ENCODE measurements at regions not wholly inside any gene's neighbourhood (a gene's known extent, or its start where the extent isn't known, plus 50 kb on each side); places are given as distances from the start of the nearest gene placed in this dataset.
"Not testable (repeated sequence)": the region's sequence is repeated elsewhere in the genome, so short reads cannot be mapped to it uniquely, and the experiment has no call there.

DNA sequence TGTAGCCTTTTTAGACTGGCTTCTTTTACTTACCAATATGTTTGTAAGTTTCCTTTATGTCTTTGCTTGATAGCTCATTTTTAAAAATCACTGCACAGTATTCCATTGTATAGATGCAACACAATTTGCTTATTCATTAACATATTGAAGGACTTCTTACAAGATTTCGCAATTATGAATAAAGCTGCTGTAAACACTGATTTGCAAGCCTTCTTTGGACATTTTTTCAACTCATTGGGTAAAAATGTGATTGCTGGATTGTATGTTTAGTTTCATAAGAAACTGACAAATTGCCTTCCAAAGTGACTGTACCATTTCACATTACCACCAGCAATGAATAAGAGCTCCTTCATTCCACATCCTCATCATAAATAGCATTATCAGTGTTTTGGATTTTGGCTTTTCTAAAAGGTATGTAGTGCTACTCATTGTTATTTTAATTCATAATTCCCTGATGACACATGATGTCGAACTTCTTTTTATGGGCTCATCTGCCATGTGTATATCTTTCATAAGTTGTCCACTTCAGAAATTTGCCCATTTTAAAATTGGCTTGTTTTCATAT, 80.7 kb downstream of the TFAP2B start:
- no peak for DNase-seq

DNA sequence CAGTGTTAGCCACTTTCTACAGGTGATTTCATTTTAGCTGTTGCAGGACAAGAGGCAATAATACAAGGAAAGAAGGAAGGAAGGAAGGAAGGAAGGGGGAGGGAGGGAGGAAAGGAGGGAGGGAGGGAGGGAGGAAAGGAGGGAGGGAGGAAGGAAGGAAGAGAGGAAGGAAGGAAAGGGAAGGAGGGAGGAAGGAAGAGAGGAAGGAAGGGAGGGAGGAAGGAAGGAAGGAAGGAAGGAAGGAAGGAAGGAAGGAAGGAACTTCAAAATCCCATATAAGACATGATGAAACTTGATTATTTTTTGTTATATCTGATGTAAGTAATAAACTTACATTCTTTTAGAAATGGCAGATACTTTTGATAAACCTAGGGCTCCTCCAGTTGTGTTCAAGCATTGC, 83.6 kb downstream of the TFAP2B start:
- DNase-seq: no peak

DNA sequence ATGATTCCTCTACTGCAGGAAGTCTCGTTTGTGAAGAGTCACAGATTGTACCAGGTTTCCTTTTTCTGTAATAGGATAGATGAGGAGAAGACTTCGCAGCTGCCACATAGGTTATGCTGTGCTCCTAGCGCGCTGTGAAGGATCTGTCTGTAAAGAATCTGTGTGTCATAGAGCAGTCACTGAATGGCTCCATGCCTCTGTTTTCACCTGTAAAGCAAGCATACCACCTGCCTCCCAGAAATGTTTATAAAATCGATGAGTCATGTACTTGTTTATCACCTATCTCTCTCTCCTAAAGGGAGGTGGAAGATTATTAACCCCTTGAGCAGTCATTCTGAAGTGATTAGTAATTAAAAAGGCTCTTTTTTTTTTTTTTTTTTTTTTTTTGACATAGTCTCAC, 86.6 kb downstream of the TFAP2B start:
- DNase-seq: no peak

DNA sequence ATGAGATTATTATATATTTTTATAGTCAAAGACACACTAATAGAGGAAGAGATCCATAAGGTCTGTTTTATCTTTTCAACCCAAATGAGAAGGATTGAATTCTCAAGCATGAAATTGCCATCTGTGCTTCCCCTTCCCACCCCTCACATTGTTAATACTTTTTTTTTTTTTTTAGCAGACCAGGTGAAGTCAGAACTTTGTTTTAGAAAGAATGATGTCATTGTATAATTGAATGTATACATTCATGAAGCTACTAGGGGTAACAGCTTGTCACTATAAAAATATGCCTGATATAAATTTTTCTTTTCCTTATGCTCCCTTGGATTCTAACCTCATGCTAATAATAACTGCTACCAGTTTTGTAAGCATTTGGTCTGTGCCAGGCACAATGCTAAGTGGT, 88.9 kb downstream of the TFAP2B start:
- DNase-seq: no peak

DNA sequence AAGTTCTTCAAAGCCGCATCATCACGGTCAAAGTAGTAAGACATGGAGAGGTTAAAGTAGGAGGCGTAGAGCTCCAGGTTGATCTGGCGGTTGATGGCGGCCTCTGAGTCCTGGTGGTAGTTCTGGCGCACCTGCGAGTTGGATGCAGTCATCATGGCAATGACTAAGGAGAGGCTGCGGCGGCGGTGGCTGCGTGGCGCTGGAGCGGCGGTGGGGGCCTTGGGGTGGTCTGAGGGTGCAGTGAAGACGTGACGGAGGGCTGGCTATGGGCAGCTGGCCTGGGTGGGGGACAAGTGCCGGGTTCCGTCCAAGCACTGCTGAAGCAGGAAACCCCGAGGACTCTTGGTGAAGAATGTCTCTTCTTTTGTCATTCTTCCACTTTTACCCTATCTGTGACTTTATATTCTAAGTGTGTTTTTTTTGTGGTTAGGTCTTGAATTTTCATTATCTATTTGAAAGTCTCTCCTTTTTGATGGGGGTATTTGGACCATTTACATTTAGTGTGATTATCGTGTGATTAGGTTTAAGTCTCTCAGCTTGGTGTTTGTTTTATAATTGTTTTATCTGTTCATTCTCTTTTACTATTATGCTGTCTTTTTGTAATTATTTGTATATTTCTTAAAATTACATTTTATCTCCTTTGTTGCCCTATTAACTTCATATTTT, 94.6 kb downstream of the TFAP2B start:
- no peak for DNase-seq

DNA sequence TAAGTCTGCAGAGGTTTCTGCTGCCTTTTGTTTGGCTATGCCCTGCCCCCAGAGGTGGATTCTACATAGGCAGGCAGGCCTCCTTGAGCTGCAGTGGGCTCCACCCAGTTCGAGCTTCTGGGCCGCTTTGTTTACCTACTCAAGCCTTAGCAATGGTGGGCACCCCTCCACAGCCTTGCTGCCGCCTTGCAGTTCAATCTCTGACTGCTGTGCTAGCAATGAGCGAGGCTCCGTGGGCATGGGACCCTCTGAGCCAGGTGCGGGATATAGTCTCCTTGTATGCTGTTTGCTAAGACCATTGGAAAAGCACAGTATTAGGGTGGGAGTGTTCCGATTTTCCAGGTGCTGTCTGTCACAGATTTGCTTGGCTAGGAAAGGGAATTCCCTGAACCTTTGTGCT, 102.7 kb downstream of the TFAP2B start:
- not testable (repeated sequence) for DNase-seq

DNA sequence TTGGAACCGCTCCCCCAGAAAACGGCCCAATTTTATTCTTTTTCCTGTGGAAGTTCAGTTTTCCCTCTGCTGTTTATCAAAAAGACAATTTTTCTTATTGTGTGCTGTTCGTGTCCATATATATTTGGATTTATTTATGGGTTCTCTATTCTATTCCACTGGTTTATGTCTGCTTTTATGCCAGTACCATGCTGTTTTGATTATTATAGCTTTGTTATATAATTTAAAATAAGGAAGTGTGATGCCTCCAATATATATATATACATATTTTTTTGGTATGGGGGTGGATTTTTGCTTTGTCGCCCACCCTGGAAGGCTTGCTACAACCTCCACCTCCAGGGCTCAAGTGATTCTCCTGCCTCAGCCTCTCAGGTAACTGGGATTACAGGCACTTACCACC, 103.3 kb downstream of the TFAP2B start:
- no peak for DNase-seq

DNA sequence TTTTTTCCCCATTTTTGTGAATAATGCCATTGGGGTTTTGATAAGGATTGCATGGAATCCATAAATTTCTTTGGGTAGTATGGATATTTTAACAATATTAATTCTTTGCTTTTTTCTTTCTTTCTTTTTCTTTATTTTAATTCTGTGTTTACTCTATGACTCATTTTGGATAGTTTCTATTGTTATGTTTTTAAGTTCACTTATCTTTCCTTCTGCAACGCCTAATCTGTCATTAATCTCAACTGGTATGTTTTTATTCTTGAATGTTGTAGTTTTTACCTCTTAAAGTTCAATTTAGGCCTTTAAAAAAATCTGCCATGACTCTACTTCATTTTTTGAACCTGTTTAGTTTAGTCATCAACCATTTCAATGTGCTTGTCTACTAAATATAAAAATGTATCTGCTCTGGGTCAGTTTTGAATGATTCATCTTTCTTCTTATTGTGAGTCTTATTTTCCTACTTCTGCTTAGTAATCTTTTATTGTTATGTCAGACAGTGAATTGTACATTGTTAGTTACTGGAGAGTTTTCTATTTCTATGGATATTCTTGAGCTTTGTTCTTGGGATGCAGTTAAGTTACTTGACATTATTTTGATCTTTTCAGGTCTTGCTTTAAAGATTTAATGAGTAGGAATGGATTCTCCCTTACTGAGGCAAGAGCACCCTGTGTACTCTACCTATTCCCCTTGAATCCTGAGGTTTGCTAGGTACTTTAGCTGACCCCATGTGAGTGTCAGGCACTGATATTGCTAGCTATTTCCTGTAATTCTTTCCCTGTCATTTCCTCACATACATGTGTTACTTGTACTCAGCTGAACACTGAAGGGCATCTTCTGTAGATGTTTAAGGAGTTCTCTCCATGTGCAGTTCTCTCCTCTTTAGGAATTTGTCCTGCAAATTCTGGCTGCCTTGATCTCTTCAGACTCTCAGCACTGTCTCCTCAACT, 104.2 kb downstream of the TFAP2B start:
- no peak for DNase-seq

DNA sequence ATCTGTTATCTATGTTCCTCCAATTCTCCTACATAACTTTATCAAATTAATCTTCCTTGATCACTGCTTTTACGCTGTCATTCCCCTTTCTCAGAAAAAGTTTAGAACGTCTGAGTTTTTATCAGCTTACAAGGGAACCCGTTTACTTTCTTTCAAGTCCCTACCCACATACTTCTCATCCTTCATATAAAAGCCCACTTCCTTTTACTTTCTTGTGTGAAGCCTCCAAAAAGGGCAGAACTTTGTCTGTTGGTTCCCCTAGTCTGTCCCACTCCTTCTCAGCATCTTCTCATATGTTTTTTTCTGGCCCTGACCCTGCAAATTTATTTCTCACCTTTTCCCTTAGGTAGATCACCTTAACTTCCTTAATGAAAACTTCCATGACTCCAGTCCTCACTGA, 106.1 kb downstream of the TFAP2B start:
- no peak for DNase-seq

DNA sequence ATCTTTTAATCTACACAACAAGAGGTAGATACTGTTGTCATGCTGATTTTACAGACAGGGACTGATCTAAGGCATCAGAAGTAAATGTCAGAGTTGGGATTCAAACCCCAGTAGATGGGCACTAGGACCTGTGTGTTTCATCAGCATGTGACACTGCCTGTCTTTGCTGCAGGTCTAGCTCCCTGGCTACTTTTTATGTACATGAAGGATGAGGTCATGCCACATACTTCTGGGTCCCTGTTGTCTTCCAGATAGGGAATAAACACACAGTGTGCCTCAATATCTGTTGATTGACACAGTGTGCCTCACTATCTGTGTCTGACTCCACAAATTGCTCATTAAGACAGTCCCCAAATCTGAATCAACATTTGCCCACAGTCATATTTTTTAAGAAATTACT, 106.9 kb downstream of the TFAP2B start:
- DNase-seq: no peak

DNA sequence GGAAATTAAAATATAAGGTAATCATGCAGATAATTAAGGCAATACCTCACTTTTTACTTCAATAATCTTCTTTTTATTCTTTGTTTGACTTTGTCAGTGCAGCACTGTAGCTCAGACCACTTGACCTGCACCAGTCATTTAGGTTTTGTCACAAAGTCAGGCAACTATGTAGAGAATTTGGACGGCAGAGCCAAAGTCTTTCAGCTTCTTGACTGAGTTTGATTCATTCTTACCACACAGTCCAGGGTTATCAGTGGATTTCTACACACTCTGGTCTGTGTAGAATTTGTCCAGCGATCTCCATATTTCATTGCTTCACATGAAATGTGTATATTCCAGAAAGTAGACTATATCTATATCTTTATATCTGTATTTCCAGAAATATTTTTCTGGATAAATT, 107.3 kb downstream of the TFAP2B start:
- no peak for DNase-seq

DNA sequence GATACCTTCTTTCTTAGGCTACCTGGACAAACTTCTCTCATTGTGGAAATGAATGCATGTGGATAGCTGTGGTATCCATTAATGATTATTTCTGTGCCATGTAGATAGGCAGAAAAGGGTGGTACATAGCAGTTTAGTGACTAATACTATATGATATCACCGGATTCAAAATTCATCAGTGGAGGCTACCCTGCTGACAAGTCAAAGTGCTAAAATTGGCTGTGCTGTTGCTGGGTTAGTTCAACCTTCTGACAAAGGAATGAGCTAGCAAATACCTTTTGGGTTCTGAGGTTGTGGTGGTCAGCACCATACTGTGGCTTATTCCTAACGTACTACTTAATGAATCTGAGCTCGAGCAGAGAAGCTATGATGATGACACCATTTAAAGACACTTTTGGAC, 109.1 kb downstream of the TFAP2B start:
- DNase-seq: no peak

DNA sequence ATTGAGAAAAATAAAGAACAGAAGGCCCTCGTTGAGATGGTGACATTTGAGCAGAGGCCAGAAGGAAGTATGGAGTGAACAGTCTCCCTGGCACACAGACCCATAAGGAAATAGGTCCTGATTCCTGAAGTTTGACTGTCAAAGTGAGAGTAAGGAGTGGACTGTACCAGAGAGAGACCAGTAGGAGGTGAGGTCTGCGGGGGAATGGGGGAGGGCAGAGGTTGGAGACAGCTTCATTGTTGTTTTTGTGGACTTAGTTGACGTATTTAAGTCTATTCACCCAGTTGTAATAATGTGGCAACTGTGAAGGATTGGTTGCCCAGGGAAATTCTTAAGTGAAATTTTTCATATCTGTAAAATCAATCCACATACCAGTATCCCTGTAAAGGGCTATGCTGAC, 110.7 kb downstream of the TFAP2B start:
- no peak for DNase-seq

DNA sequence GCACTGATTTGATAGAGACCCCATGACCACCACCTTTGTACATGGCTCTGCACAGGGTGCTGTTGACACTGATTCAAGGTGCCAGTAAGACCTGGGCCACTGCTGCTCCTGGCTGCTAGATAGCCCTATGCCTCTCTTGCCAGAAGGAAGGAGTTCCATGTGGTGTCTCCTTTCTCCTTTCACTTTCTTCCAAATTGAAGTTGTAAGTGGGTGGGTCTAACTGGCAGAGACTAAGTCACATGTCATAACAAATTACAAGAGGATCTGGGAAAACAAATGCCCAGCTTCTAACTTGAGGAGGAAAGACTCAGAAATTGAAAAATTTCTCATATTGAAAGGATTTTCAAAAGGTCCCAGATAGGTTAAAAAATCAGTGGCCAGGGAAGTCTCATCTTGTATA, 116.8 kb downstream of the TFAP2B start:
- DNase-seq: no peak

DNA sequence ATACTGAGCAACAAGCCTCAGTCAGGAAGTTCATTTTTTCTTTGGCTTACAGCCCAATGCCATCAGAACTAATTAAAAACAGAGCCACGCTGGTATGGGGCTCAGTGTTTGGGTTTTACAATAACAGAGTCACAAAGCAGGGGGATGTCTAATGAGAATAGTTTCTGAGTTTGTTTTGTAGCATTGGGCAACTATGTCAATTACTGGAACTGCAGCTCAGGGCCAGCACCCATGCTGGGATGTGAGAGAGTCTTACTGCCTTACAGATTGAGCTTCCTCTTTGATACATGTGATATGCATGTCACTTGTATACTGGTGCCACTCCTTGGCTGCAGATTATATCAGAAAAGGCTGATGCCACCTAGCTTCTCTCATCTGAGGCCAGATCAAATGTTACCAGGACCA, 117.6 kb downstream of the TFAP2B start:
- DNase-seq: no peak

DNA sequence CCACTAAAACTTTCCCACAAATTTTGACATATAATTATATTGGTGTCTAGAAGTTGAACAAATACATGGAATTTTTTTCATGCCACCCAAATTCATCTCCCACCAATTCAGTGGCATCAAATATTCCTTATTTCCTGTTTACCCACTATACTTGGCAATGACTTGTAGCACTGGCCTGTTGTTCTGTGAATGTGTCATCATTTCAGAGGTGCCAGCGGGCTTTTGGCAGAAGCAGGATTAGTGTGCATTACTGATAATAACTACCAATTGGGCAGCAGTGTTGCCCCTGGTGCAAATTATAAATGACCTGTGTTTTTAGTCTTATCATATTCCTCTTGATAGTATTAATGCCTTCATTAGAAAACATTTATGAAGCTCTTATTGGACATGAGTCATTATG, 121.3 kb downstream of the TFAP2B start:
- no peak for DNase-seq

DNA sequence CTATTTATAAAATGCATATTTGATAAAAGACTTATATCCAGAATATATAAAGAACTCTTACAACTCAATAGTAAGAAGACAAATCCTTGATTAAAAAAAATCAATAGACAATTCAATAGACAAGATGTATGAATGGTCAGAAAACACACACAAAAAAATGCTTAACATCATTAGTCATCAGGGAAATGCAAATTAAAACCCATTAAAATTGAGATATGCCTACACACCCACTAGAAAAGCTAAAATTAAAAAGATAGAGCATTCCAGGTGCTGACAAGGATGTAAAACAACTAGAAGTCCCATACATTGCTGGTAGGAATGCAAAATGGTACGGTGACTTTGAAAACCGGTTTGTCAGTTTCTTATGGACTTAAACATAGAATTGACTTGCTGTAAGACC, 127.1 kb downstream of the TFAP2B start:
- DNase-seq: no peak

DNA sequence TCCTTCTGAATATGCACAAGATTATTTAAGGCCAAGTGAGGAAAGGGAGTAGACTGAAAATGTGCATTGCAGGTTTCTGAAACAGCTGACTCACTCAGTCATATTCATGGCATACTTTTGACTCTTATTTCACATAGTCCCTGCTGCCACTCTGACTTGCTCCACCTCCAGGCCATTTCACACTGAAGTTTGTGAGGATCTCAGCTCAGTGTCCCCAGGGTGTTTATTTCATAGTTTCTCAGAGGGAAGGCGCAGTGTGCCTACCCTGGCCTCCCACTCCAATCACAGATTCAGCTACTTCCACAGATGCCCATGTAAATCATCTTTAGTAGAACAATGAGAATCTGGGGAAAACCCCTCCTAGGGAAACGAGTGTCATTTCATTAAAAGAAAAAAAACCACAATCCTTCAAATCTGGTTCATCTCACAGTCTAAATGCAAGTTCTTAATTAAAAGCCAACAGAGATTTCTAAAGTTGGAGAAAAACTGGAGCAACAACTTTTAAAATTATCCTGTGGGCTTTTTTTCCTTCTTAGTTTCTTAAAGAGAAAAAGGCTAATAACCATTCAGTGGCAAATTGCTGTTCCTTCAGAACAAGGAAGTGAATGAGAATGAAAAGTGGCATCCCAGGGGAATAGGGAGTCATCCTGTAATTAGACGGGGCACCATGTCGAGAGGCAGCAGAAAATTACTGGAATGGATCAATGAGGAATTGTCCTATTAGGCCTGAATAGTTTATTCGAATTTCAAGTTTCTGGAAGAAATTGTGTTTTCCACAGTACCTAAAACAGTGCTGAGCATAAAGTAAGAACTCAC, 133.6 kb downstream of the TFAP2B start:
- DNase-seq: no peak

DNA sequence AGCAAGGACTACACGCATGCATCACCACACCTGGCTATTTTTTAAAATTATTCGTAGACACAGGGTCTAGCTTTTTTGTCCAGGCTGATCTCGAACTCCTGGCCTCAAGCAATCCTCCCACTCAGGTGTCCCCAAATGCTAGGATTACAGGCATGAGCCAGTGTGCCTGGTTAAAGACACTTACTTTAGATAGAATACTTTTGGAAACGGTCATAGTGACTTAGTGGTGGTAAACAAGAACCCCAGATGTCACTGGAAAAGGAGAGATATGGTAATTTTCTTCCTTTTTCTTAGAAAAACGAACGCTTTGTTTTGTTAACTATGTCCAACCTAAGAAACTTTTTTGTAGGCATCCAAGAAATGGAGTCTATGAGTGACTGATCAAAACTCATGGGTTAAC, 137.3 kb downstream of the TFAP2B start:
- no peak for DNase-seq

DNA sequence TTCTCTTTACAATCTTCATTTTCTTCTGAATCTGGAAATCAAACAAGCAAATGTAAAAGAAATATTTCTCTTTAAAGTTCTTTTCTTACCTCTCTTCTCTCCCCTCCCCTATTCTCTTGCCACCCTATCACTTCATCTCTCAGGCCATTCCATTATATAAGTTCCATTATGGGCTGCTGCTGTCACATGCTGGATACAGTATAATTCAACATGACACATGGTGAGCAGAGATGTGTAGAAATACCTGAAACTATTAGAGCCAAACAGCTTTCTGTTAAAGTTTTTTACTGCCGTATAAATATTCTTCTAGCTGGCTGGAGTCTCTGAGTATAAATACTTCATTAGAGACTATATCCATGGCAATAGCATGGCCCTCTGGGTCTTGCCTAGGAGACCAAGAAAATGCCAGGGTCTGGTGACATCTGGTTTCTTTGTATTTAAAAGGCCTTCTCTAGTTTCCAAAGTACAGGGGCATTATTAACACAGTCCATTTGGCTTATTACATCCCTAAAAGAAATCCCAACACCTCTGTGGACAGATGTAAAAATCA, 139.6 kb downstream of the TFAP2B start:
- no peak for DNase-seq

DNA sequence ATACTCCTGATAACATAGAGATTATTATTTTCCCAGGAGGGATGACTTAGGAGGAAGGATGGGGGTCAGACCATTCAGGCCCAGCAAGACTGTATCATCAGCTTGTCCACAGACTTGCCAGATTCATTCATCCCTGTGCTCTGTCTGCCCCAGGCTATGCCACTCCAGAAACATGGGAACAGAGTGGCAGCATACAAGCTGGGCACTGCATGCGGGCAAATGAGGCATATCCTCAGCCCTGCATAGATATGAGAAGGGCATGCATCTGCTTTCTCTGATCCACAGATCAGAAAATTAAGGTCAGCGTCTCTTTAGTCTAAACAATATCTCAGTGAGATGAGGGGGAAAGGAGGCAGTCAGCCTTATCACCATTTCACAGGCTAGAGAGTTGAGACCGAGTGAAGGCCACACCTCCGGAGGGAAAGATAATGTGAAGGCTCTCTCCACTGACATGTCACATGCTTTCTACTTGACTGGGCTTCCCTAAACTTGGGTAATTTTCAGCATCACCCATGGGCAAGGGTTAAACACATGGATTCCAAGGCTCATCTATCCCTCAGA, 140.5 kb downstream of the TFAP2B start:
- no peak for DNase-seq

DNA sequence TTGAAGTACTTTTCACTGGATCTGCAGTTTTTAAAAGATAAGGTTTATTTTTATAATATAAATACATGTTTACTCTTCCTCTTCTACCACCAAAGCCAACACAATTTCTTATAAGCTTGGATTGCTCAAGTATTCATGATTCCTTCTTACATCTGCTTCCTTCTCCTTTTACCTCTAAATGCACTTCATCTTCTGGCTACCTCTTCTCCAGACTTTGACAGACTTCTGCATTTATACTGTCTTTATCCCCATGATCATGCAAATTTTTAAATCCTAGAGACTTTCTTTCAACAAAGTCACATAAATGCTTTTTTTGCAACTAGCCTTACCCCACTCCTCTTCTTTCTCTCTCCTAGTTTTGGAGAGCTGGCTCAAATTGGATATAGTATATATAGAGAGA, 142.9 kb downstream of the TFAP2B start:
- DNase-seq: no peak

Data from GF-D8 (cell line).